HG03571 (cell line): ENCODE measurements at regions not wholly inside any gene's neighbourhood (a gene's known extent, or its start where the extent isn't known, plus 50 kb on each side); places are given as distances from the start of the nearest gene placed in this dataset.

ENCODE experiments used
- ATAC-seq: cut with Tn5 transposase; IDR thresholded peaks from one replicate; pipeline ENCODE4 v1.9.1; 2021; ENCODE audit not compliant: unreplicated experiment

DNA sequence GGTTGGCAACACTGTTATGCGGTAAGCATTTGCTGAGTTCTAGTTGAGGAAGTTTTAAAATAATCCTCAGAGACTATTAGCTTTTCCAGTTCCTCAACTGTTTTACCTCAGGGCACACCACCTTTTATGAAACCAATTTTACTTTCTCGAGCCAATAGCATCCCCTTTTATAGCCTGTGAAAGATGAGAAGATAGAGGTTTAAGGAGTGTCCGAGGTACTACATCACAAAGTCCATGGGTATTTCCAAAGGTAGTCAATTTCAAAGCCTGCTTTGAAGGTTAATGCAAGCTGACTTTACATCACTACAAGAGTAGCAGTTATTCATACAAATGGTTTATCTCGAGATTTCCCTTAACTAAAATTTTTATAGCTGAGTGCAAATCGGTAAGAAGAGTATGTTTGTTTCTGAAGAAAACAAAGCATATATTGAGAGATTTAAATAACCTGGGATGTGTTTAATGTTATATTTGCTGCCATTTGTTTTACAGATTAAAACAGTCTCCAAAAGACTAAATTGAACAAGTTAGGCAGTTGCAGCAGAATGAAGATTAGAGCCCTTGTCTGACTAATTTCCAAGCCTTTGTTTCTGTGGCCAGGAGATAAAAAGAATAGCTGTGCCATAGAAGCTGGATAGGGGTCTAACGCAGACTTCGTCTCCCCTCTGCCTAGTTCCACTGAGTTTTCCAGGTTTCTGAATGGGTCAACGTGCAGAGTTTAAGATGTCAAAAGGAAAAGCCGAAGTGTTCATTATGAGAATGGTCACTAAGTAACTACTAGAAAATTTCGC lies 74.7 kb upstream of the TRPC4 start:
- ATAC-seq: no peak

DNA sequence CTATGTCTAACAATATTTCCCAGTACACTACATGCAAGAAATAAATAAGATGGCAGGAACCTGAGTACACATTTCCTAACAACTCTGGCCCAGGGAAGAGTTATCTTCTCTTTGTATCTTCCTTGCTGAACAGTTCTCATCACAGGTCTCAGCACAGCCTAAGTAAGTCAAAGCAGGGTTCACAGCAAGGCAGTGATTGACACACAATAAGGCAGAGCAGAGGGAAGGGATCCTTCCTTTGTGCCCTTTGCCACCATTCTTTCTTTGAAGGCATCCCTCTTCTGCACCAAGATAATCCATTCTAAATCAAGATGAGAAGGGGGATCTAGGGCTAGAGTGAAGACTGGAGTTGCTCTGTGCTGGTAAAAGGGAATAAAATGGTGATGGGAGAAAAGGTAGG lies 73.4 kb upstream of the TRPC4 start:
- no peak for ATAC-seq

DNA sequence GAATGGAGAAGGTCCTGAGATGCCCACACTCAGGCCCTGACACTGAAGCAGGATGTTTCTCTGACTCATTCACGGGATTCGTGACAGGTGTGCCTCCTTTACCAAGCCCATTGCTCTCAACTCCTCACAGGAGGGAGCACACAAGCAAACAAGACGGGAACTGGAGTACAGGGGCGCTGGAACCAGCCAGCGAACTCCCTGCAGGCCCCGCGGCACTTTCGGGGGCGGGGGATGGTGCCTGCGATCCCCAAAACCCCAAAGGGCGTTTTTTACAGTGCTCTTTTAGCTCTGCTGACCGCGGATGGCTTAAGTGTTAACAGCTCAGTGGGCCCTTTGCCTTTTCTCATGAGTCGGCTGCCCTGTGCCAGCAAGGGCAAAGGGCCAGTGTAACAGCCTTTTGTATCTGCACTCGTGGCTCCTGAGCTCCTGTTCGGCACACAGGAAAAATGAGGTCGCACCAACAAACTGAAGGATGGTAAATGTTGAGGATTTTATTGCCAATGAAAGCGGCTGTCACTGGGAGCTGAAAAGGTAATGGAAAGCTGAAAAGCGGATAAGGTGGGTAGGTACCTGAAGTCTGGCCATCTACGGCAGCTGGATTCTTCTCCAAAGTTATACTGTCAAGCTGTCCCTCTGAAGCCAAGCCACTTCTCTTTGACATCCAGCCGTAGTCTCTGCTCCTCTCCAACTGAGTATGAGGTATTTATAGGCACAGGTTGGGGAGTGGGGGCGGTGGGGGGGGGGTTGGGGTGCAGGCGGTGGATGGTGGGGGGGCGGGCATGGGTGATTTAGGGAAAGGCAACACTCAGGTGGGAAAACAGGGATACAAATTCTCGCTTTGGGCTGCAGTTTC lies 65.0 kb upstream of the TRPC4 start:
- ATAC-seq: no peak

GRCh38 chr13:37929308-37929707 lies 59.7 kb upstream of the TRPC4 start:
- no peak for ATAC-seq

DNA sequence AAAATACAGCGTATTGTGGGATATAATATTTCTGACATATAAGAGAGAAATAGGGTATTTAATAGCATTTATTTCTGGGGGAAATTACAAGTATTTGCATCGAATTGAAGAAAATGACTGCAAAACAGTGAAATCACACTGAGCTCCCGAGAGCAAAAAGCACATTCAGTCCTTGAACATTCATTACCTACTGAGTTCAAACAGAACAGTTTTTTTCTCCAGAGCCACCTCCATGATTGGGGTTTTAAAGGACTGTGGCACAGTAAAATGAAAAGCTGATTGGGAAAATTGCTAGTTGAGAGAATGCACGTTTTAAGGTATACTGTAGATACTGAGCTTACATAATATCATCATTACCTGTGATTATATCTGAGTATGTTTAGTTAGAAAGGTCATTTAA lies 58.0 kb upstream of the TRPC4 start:
- ATAC-seq: no peak

- ATAC-seq: no peak
These were observed 56.4 kb upstream of the TRPC4 start for GRCh38 chr13:37925878-37926473.

GRCh38 chr13:37923236-37923635 lies 53.7 kb upstream of the TRPC4 start:
- no peak for ATAC-seq

DNA sequence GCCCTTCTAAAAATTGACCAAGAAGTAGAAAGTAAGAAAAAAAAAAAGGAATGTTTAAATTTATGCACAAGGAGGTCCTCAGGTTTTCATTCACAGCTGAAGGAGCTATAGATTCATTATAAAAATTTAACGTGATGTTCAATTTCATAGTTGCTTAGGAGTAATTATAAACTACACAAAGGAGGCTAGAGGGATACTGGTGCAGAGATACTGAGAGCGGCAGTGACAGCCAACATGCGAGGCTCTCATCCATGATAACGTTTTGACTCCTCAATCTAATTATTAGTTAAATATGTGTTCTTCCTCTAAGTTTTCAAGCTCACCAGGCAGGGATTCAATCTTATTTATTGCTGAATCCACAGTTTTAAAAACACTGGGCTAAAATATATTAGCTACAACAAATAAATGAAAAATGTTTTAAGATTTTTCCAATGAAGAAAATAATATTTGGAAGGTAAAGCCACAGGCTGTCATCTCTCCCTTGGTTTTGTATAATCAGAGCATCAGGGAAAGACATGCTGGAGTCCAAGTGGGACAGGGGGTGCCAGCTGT lies 49.8 kb upstream of the TRPC4 start:
- no peak for ATAC-seq
